ENCODE measurements at regions not wholly inside any gene's neighbourhood (a gene's known extent, or its start where the extent isn't known, plus 50 kb on each side); places are given as distances from the start of the nearest gene placed in this dataset.

DNA sequence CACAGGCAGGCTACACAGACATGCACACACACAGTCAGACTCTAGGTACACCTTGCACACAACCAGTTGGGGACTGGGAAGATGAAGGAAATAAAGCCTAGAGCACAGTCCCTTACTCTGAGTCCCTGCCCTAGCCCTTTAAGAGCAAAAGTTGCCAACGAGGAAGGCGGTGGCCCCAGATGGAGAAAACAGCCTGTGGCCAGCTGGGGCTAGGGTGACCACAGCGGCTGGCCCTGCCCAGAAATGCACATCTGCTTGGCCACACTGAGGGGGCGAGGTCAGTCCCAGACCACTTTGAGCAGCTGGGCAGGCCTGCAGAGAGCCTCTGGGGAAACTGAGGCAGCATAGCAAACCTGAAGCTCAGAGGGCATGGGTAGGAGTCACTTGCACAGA, 52.3 kb downstream of the PTPRS start:
- TF ChIP-seq, protein P1, sequence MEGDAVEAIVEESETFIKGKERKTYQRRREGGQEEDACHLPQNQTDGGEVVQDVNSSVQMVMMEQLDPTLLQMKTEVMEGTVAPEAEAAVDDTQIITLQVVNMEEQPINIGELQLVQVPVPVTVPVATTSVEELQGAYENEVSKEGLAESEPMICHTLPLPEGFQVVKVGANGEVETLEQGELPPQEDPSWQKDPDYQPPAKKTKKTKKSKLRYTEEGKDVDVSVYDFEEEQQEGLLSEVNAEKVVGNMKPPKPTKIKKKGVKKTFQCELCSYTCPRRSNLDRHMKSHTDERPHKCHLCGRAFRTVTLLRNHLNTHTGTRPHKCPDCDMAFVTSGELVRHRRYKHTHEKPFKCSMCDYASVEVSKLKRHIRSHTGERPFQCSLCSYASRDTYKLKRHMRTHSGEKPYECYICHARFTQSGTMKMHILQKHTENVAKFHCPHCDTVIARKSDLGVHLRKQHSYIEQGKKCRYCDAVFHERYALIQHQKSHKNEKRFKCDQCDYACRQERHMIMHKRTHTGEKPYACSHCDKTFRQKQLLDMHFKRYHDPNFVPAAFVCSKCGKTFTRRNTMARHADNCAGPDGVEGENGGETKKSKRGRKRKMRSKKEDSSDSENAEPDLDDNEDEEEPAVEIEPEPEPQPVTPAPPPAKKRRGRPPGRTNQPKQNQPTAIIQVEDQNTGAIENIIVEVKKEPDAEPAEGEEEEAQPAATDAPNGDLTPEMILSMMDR (IDR thresholded peaks at IDR 0.05) = no peak
- no peak for TF ChIP-seq POLR2A (IDR thresholded peaks at IDR 0.05)

All from gastroesophageal sphincter (tissue), 3 donors.